ENCODE measurements at regions not wholly inside any gene's neighbourhood (a gene's known extent, or its start where the extent isn't known, plus 50 kb on each side); places are given as distances from the start of the nearest gene placed in this dataset.

- no peak overlapping the region for H3K9ac ChIP-seq (ENCODE audit: low read depth, low read length)
- H3K27me3 ChIP-seq (ENCODE audit: insufficient read depth, low read length): no peaks in the 10 kb centered on the region
- H3K4me3 ChIP-seq (ENCODE audit: low read length): no peak overlapping the region
- no peaks in the 10 kb centered on the region for H3K4me1 ChIP-seq (ENCODE audit: insufficient read depth, low read length)
- H3K9me3 ChIP-seq (ENCODE audit: insufficient read depth, low read depth, low read length): no peaks in the 10 kb centered on the region
- no peak overlapping the region for H3K27ac ChIP-seq (ENCODE audit: low read length)
- no peaks in the 10 kb centered on the region for H3K36me3 ChIP-seq (ENCODE audit: insufficient read depth, low read depth, low read length)
Measured at GRCh38 chr18:10239103-10239502, 215.3 kb upstream of the APCDD1 start.

- Histone ChIP-seq H3K4me1 (ENCODE audit: insufficient read depth, low read length) (no peaks in the 10 kb centered on the region), H3K4me3 (ENCODE audit: low read length) (no peak overlapping the region), H3K36me3 (ENCODE audit: insufficient read depth, low read depth, low read length) (no peaks in the 10 kb centered on the region), H3K27me3 (ENCODE audit: insufficient read depth, low read length) (no peaks in the 10 kb centered on the region), H3K9ac (ENCODE audit: low read depth, low read length) (no peak overlapping the region), H3K9me3 (ENCODE audit: insufficient read depth, low read depth, low read length) (no peaks in the 10 kb centered on the region), H3K27ac (ENCODE audit: low read length) (no peak overlapping the region)
Measured at GRCh38 chr18:10239991-10240634, 214.3 kb upstream of the APCDD1 start.

- Histone ChIP-seq H3K27ac (ENCODE audit: low read length) (no peak overlapping the region), H3K27me3 (ENCODE audit: insufficient read depth, low read length) (no peaks in the 10 kb centered on the region), H3K9ac (ENCODE audit: low read depth, low read length) (no peak overlapping the region), H3K4me3 (ENCODE audit: low read length) (no peak overlapping the region), H3K9me3 (ENCODE audit: insufficient read depth, low read depth, low read length) (no peaks in the 10 kb centered on the region), H3K4me1 (ENCODE audit: insufficient read depth, low read length) (no peaks in the 10 kb centered on the region), H3K36me3 (ENCODE audit: insufficient read depth, low read depth, low read length) (no peaks in the 10 kb centered on the region)
Measured at GRCh38 chr18:10240973-10241372, 213.5 kb upstream of the APCDD1 start.

- H3K4me3 ChIP-seq (ENCODE audit: low read length): no peak overlapping the region
- H3K27me3 ChIP-seq (ENCODE audit: insufficient read depth, low read length): no peaks in the 10 kb centered on the region
- no peak overlapping the region for H3K9ac ChIP-seq (ENCODE audit: low read depth, low read length)
- H3K9me3 ChIP-seq (ENCODE audit: insufficient read depth, low read depth, low read length): no peaks in the 10 kb centered on the region
- no peak overlapping the region for H3K27ac ChIP-seq (ENCODE audit: low read length)
- H3K4me1 ChIP-seq (ENCODE audit: insufficient read depth, low read length): no peaks in the 10 kb centered on the region
- no peaks in the 10 kb centered on the region for H3K36me3 ChIP-seq (ENCODE audit: insufficient read depth, low read depth, low read length)
Measured at GRCh38 chr18:10241579-10241978, 212.9 kb upstream of the APCDD1 start.

GRCh38 chr18:10242936-10243680 lies 211.3 kb upstream of the APCDD1 start:
- no peaks in the 10 kb centered on the region for H3K36me3 ChIP-seq (ENCODE audit: insufficient read depth, low read depth, low read length)
- H3K9me3 ChIP-seq (ENCODE audit: insufficient read depth, low read depth, low read length): no peaks in the 10 kb centered on the region
- no peaks in the 10 kb centered on the region for H3K4me1 ChIP-seq (ENCODE audit: insufficient read depth, low read length)
- no peak overlapping the region for H3K9ac ChIP-seq (ENCODE audit: low read depth, low read length)
- no peaks in the 10 kb centered on the region for H3K27me3 ChIP-seq (ENCODE audit: insufficient read depth, low read length)
- H3K4me3 ChIP-seq (ENCODE audit: low read length): no peak overlapping the region
- no peak overlapping the region for H3K27ac ChIP-seq (ENCODE audit: low read length)

GRCh38 chr18:10244341-10244740 lies 210.1 kb upstream of the APCDD1 start:
- no peaks in the 10 kb centered on the region for H3K9me3 ChIP-seq (ENCODE audit: insufficient read depth, low read depth, low read length)
- no peak overlapping the region for H3K9ac ChIP-seq (ENCODE audit: low read depth, low read length)
- no peaks in the 10 kb centered on the region for H3K4me1 ChIP-seq (ENCODE audit: insufficient read depth, low read length)
- H3K27ac ChIP-seq (ENCODE audit: low read length): no peak overlapping the region
- H3K4me3 ChIP-seq (ENCODE audit: low read length): no peak overlapping the region
- no peaks in the 10 kb centered on the region for H3K36me3 ChIP-seq (ENCODE audit: insufficient read depth, low read depth, low read length)
- no peaks in the 10 kb centered on the region for H3K27me3 ChIP-seq (ENCODE audit: insufficient read depth, low read length)

- Histone ChIP-seq H3K9me3 (ENCODE audit: insufficient read depth, low read depth, low read length) (no peaks in the 10 kb centered on the region), H3K27ac (ENCODE audit: low read length) (no peak overlapping the region), H3K4me3 (ENCODE audit: low read length) (no peak overlapping the region), H3K36me3 (ENCODE audit: insufficient read depth, low read depth, low read length) (no peaks in the 10 kb centered on the region), H3K27me3 (ENCODE audit: insufficient read depth, low read length) (no peaks in the 10 kb centered on the region), H3K9ac (ENCODE audit: low read depth, low read length) (no peak overlapping the region), H3K4me1 (ENCODE audit: insufficient read depth, low read length) (no peaks in the 10 kb centered on the region)
Measured at GRCh38 chr18:10245031-10245845, 209.2 kb upstream of the APCDD1 start.

GRCh38 chr18:10245846-10246175 lies 208.6 kb upstream of the APCDD1 start:
- Histone ChIP-seq H3K9ac (ENCODE audit: low read depth, low read length) (no peak overlapping the region), H3K27ac (ENCODE audit: low read length) (no peak overlapping the region), H3K4me3 (ENCODE audit: low read length) (no peak overlapping the region), H3K36me3 (ENCODE audit: insufficient read depth, low read depth, low read length) (no peaks in the 10 kb centered on the region), H3K9me3 (ENCODE audit: insufficient read depth, low read depth, low read length) (no peaks in the 10 kb centered on the region), H3K4me1 (ENCODE audit: insufficient read depth, low read length) (no peaks in the 10 kb centered on the region), H3K27me3 (ENCODE audit: insufficient read depth, low read length) (no peaks in the 10 kb centered on the region)

GRCh38 chr18:10247021-10247741 lies 207.3 kb upstream of the APCDD1 start:
- H3K27ac ChIP-seq (ENCODE audit: low read length): no peak overlapping the region
- no peaks in the 10 kb centered on the region for H3K36me3 ChIP-seq (ENCODE audit: insufficient read depth, low read depth, low read length)
- H3K4me1 ChIP-seq (ENCODE audit: insufficient read depth, low read length): no peaks in the 10 kb centered on the region
- H3K9ac ChIP-seq (ENCODE audit: low read depth, low read length): no peak overlapping the region
- H3K4me3 ChIP-seq (ENCODE audit: low read length): no peak overlapping the region
- H3K27me3 ChIP-seq (ENCODE audit: insufficient read depth, low read length): no peaks in the 10 kb centered on the region
- no peaks in the 10 kb centered on the region for H3K9me3 ChIP-seq (ENCODE audit: insufficient read depth, low read depth, low read length)

- Histone ChIP-seq H3K4me1 (ENCODE audit: insufficient read depth, low read length) (no peaks in the 10 kb centered on the region), H3K27ac (ENCODE audit: low read length) (no peak overlapping the region), H3K9ac (ENCODE audit: low read depth, low read length) (no peak overlapping the region), H3K27me3 (ENCODE audit: insufficient read depth, low read length) (no peaks in the 10 kb centered on the region), H3K4me3 (ENCODE audit: low read length) (no peak overlapping the region), H3K36me3 (ENCODE audit: insufficient read depth, low read depth, low read length) (no peaks in the 10 kb centered on the region), H3K9me3 (ENCODE audit: insufficient read depth, low read depth, low read length) (no peaks in the 10 kb centered on the region)
Measured at GRCh38 chr18:10247742-10248082, 206.7 kb upstream of the APCDD1 start.

- Histone ChIP-seq H3K4me3 (ENCODE audit: low read length) (no peak overlapping the region), H3K27ac (ENCODE audit: low read length) (no peak overlapping the region), H3K9ac (ENCODE audit: low read depth, low read length) (no peak overlapping the region), H3K27me3 (ENCODE audit: insufficient read depth, low read length) (no peaks in the 10 kb centered on the region), H3K9me3 (ENCODE audit: insufficient read depth, low read depth, low read length) (no peaks in the 10 kb centered on the region), H3K4me1 (ENCODE audit: insufficient read depth, low read length) (no peaks in the 10 kb centered on the region), H3K36me3 (ENCODE audit: insufficient read depth, low read depth, low read length) (no peaks in the 10 kb centered on the region)
Measured at GRCh38 chr18:10248738-10249137, 205.7 kb upstream of the APCDD1 start.

All from iPS-20b (cell line).